Omental fat pad (tissue), 3 donors: ENCODE measurements at regions not wholly inside any gene's neighbourhood (a gene's known extent, or its start where the extent isn't known, plus 50 kb on each side); places are given as distances from the start of the nearest gene placed in this dataset.

ENCODE experiments used
- ATAC-seq: fragments of 150-250 bp; one replicate; pipeline ENCODE4 v1.9.1; 2016; ENCODE audit warnings: mild to moderate bottlenecking, moderate library complexity; ENCODE audit not compliant: low FRiP score
- DNase-seq: peaks from one replicate; pipeline ENCODE4 v3.0.0-alpha.2; 2019; ENCODE audit warnings: low spot score
- TF ChIP-seq, protein P1 (sequence below), 3 donors: fragments of 450-650 bp; IDR thresholded peaks; one replicate each; pipeline ENCODE4 v1.5.1; 2016 to 2017; ENCODE audit warnings: antibody characterized with exemption in 3 of 3, mild to moderate bottlenecking in 3 of 3, moderate library complexity in 2 of 3

- no peak for ATAC-seq
- TF ChIP-seq, protein P1, sequence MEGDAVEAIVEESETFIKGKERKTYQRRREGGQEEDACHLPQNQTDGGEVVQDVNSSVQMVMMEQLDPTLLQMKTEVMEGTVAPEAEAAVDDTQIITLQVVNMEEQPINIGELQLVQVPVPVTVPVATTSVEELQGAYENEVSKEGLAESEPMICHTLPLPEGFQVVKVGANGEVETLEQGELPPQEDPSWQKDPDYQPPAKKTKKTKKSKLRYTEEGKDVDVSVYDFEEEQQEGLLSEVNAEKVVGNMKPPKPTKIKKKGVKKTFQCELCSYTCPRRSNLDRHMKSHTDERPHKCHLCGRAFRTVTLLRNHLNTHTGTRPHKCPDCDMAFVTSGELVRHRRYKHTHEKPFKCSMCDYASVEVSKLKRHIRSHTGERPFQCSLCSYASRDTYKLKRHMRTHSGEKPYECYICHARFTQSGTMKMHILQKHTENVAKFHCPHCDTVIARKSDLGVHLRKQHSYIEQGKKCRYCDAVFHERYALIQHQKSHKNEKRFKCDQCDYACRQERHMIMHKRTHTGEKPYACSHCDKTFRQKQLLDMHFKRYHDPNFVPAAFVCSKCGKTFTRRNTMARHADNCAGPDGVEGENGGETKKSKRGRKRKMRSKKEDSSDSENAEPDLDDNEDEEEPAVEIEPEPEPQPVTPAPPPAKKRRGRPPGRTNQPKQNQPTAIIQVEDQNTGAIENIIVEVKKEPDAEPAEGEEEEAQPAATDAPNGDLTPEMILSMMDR (IDR thresholded peaks at IDR 0.05), result no peak
- DNase-seq, result no peak
Measured at GRCh38 chr10:65194126-65194525, 1672.9 kb downstream of the REEP3 start.

DNA sequence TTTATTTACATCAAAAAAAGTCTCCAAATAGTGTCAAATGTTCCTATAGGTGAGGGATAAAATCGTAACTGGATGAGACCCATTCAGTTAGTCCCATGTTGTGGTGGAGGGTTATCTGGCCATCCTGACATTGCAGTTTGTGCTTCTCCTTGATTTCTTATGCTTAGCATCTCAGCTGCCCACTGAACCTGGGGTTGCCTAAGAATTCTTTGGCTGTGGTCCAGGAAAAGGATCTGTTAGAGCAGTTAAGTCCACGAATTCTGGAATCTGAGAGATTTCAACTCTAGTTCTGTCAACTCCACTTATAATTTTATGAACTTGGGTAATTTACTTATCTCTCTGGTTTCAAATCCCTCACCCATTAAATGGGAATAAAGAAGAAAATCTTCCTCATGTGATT is 1673.4 kb downstream of the REEP3 start:
- ATAC-seq (no peak), DNase-seq (no peak)
- TF ChIP-seq, protein P1 (IDR thresholded peaks at IDR 0.05), result no peak

GRCh38 chr10:65196111-65196510 is 1674.9 kb downstream of the REEP3 start:
- ATAC-seq, result no peak
- TF ChIP-seq, protein P1 (IDR thresholded peaks at IDR 0.05), result no peak
- no peak for DNase-seq

GRCh38 chr10:65197935-65198334 is 1676.7 kb downstream of the REEP3 start:
- TF ChIP-seq, protein P1 (IDR thresholded peaks at IDR 0.05), result no peak
- no peak for ATAC-seq
- DNase-seq, result no peak

- ATAC-seq (no peak), DNase-seq (no peak)
- TF ChIP-seq, protein P1 (IDR thresholded peaks at IDR 0.05), result no peak
Measured at GRCh38 chr10:65201491-65201890, 1680.3 kb downstream of the REEP3 start.

DNA sequence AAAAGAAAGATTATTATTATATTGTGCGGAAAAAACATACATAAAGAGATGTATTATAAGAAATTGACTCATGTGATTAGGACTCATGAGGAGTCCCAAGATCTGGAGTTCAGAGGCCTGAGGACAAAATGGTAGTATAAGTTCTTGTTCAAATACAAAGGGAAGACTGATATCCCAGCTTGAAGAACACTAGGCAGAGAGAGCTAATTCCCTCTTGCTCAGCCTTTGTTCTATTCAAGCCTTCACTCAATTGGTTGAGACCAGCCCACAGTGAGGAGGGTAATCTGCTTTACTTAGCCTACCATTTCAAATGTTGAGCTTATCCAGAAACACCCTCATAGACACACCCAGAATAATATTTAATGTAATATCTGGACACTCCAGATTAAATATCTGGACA is 1683.8 kb downstream of the REEP3 start:
- TF ChIP-seq, protein P1 (IDR thresholded peaks at IDR 0.05), result no peak
- ATAC-seq (no peak), DNase-seq (no peak)

GRCh38 chr10:65213170-65213569 is 1692.0 kb downstream of the REEP3 start:
- TF ChIP-seq, protein P1 (IDR thresholded peaks at IDR 0.05), result no peak
- no peak for DNase-seq
- no peak for ATAC-seq
